Panc1 (cell line): ENCODE measurements at regions not wholly inside any gene's neighbourhood (a gene's known extent, or its start where the extent isn't known, plus 50 kb on each side); places are given as distances from the start of the nearest gene placed in this dataset.

Source experiments
- ATAC-seq: fragments of 200-7000 bp; cut with Tn5 transposase; 2 replicates; pipeline ENCODE4 v1.9.1; 2020; ENCODE audit warnings: mild to moderate bottlenecking, moderate library complexity
- BruUV-seq: library from RNA; stranded (reverse); fragments of 400-500 nt; replicated peaks from 2 replicates; lab custom pipeline; 2021; lab: Mats Ljungman, UMichigan
- CTCF ChIA-PET: fragments of 300-600 bp; sonication (Branson Sonifier 250); formaldehyde crosslinking; loops from one replicate; lab custom pipeline; 2022; ENCODE audit warnings: antibody characterized with exemption; lab: Charles Lee
- POLR2A ChIA-PET: fragments of 300-600 bp; sonication (Branson Sonifier 250); formaldehyde crosslinking; loops from one replicate; lab custom pipeline; 2022; ENCODE audit warnings: antibody characterized with exemption; lab: Charles Lee
- DNase-seq: peaks from one replicate; pipeline ENCODE4 v3.0.0-alpha.2; 2010; ENCODE audit warnings: low read depth, low spot score
- H3K27ac ChIP-seq: 2 replicates; pipeline ENCODE4 v1.5.1; 2011; ENCODE audit warnings: mild to moderate bottlenecking, low read length, inconsistent platforms
- H3K27me3 ChIP-seq: fragments of 200-500 bp; sonication (Bioruptor generic); 2 replicates; pipeline ENCODE4 v1.6.0; 2014; ENCODE audit warnings: low read length, inconsistent platforms; ENCODE audit not compliant: control insufficient read depth, insufficient read depth
- H3K36me3 ChIP-seq: fragments of 200-500 bp; sonication (Bioruptor generic); 2 replicates; pipeline ENCODE4 v1.5.1; 2014; ENCODE audit warnings: inconsistent platforms, mild to moderate bottlenecking, low read length, moderate library complexity; ENCODE audit not compliant: control insufficient read depth, insufficient read depth
- H3K4me1 ChIP-seq: 2 replicates; pipeline ENCODE4 v1.5.1; 2011; ENCODE audit warnings: inconsistent platforms, mild to moderate bottlenecking, low read length, moderate library complexity; ENCODE audit not compliant: control insufficient read depth, insufficient read depth
- H3K4me3 ChIP-seq, 2 experiments: 2 replicates each; pipeline ENCODE4 v1.5.1; 2011 to 2012; ENCODE audit warnings: low read depth in 2 of 2, low read length in 2 of 2, mild to moderate bottlenecking in 2 of 2, inconsistent platforms in 1 of 2, moderate library complexity in 1 of 2
- H3K9me3 ChIP-seq: fragments of 200-500 bp; sonication (Bioruptor generic); 2 replicates; pipeline ENCODE4 v1.5.1; 2014; ENCODE audit warnings: low read depth, mild to moderate bottlenecking, inconsistent platforms, low read length, moderate library complexity; ENCODE audit not compliant: control insufficient read depth, insufficient read depth
- CTCF ChIP-seq: fragments of 450-650 bp; IDR thresholded peaks from 2 replicates; pipeline ENCODE4 v1.5.1; 2017; ENCODE audit warnings: mild to moderate bottlenecking
- POLR2AphosphoS5 ChIP-seq: IDR thresholded peaks from 2 replicates; pipeline ENCODE4 v1.6.1; 2012; ENCODE audit warnings: mild to moderate bottlenecking, low read depth, low read length, moderate library complexity
- REST ChIP-seq, 2 experiments: IDR thresholded peaks; 2 replicates each; pipeline ENCODE4 v1.6.1; 2011 to 2012; ENCODE audit warnings: low read depth in 2 of 2, control low read depth in 1 of 2, low read length in 1 of 2, mild to moderate bottlenecking in 1 of 2, moderate library complexity in 1 of 2; ENCODE audit not compliant: insufficient read depth in 1 of 2
- SIN3A ChIP-seq: IDR thresholded peaks from 2 replicates; pipeline ENCODE4 v1.6.1; 2012; ENCODE audit warnings: low read depth, mild to moderate bottlenecking, low read length, moderate library complexity, borderline replicate concordance; ENCODE audit not compliant: insufficient read depth
- TCF7L2 ChIP-seq: IDR thresholded peaks from 2 replicates; pipeline ENCODE4 v1.6.1; 2011; ENCODE audit warnings: mild to moderate bottlenecking, low read depth, low read length, inconsistent platforms
- in situ Hi-C: cut with HindIII; loops from 2 replicates; pipeline ENCODE4 v1.10.0; 2016; ENCODE audit warnings: low sequenced_read_pairs, low pct_unique_long_range_greater_than_20kb
- intact Hi-C: fragments of 100-400 bp; cut with micrococcal nuclease; formaldehyde crosslinking; loops from one replicate; pipeline ENCODE4 v1.10.0; 2022; ENCODE audit not compliant: unreplicated experiment

DNA sequence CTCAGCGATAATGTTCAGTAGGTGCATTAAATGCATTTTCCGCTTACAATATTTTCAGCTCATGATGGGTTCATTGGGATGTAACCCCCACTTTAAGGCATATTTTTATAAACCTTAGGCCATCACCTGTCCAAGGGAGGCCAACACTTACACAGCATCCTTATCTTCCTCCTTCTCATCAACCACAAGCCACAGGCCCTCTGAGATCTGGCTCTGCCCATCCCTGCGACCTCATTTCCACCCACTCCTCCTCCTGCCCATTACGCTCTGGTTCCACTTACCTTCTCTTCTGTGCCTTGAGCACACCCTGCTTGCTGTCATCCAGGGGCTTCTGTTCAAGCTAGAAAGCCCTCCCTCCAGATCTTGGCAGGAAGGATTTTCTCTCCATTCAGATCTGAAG lies 93.2 kb downstream of the EGLN3 start:
- TF ChIP-seq POLR2AphosphoS5, result no peak
- TF ChIP-seq TCF7L2, result no peak
- no peak for TF ChIP-seq REST (IDR thresholded peaks at IDR 0.05; ENCODE audit: insufficient read depth in 1 of 2, low read depth in 2 of 2, low read length in 1 of 2)
- no peak for TF ChIP-seq CTCF
- no peak for TF ChIP-seq SIN3A
- no peaks in the 10 kb centered on the region for H3K9me3 ChIP-seq
- H3K27ac ChIP-seq, result no peak overlapping the region
- intact Hi-C loops, result no loop called here
- ChIA-PET CTCF (no interaction called here), POLR2A (no interaction called here)
- H3K36me3 ChIP-seq, result no peaks in the 10 kb centered on the region
- no peaks in the 10 kb centered on the region for H3K27me3 ChIP-seq
- no peaks in the 10 kb centered on the region for H3K4me1 ChIP-seq
- ATAC-seq, result no peak
- DNase-seq, result no peak
- BruUV-seq, result no TSS peak
- H3K4me3 ChIP-seq, result no peak overlapping the region
- in situ Hi-C loops, result no loop called here

DNA sequence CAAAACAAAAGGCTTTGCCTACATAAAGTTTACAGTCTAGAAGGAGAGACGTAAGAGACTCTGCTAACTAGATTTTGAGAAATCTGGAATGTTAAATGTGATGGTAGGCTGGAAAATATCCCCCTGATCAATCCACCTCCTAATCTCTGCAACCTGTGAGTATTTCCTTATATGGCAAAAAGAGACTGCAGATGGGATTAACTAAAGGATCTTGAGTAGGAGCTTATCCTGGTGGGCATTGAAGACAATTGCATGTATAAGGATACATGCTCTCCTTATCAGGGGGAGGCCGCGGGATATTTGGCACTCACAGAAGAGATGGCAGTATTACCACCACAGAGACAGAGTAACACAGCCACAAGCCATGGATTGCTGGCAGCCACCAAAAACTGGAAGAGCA lies 95.2 kb downstream of the EGLN3 start:
- Histone ChIP-seq H3K27me3 (no peaks in the 10 kb centered on the region), H3K4me3 (no peak overlapping the region), H3K4me1 (no peaks in the 10 kb centered on the region), H3K27ac (no peak overlapping the region), H3K9me3 (no peaks in the 10 kb centered on the region), H3K36me3 (no peaks in the 10 kb centered on the region)
- no peak for TF ChIP-seq TCF7L2
- no peak for TF ChIP-seq REST (IDR thresholded peaks at IDR 0.05; ENCODE audit: insufficient read depth in 1 of 2, low read depth in 2 of 2, low read length in 1 of 2)
- TF ChIP-seq SIN3A, result no peak
- no peak for TF ChIP-seq POLR2AphosphoS5
- TF ChIP-seq CTCF, result no peak
- DNase-seq, result no peak
- in situ Hi-C loops (no loop called here), intact Hi-C loops (no loop called here)
- no TSS peak for BruUV-seq
- POLR2A ChIA-PET, result no interaction called here
- no peak for ATAC-seq
- CTCF ChIA-PET, result no interaction called here
